AG08395 (cell line): ENCODE measurements at regions not wholly inside any gene's neighbourhood (a gene's known extent, or its start where the extent isn't known, plus 50 kb on each side); places are given as distances from the start of the nearest gene placed in this dataset.
"Not testable (repeated sequence)": the region's sequence is repeated elsewhere in the genome, so short reads cannot be mapped to it uniquely, and the experiment has no call there.

Source experiments
- DNase-seq: peaks from one replicate; pipeline ENCODE4 v3.0.0; 2012; ENCODE audit warnings: mixed read lengths, low spot score

DNA sequence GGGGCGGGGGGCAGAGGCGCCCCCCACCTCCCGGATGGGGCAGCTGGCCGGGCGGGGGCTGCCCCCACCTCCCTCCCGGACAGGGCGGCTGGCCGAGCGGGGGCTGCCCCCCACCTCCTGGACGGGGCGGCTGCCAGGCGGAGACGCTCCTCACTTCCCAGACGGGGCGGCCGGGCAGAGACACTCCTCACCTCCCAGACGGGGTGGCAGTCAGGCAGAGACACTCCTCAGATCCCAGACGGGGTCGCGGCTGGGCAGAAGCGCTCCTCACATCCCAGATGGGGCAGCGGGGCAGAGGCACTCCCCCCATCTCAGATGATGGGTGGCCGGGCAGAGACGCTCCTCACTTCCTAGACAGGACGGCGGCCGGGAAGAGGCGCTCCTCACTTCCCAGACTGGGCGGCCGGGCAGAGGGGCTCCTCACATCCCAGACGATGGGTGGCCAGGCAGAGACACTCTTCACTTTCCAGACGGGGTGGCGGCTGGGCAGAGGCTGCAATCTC, 240.1 kb downstream of the NPIPA7 start:
- DNase-seq, result not testable (repeated sequence)

DNA sequence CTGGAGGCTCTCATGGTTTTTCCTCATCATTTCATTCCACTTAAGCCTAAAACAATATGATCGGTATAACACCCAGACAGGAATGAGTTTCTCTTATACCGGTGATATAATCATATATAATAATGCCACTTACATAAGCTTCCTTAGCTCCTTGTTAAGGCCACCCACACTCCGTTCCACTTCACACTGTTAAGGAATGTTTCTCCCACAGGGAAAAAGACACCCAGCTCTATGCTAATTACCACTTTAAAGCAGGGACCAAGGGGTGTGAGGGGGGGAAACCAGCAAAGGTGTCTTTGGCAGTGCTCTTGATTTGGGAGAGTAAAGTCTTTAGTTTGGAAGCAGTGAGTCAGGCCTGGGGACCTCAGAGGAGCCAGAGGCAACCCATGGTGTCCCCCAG, 245.4 kb downstream of the NPIPA7 start:
- not testable (repeated sequence) for DNase-seq

DNA sequence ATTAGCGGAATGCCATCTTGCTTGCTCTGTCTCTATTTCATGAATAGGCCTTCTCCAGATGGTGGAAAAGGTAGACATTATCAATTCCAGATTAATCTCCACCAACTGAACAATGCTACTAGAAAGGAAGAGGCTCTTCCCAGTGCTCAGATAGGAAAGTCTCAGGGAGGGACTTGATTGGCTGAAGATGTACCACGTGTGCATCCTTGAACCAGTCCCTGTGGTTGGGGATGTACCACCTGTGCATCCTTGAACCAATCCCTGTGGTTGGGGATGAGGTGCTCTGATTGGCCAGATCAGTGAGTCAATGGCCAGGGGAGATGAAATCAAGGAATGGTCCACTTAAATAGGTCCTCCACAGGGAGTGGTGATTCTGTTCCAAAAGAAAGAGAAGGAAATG, 246.2 kb downstream of the NPIPA7 start:
- not testable (repeated sequence) for DNase-seq

DNA sequence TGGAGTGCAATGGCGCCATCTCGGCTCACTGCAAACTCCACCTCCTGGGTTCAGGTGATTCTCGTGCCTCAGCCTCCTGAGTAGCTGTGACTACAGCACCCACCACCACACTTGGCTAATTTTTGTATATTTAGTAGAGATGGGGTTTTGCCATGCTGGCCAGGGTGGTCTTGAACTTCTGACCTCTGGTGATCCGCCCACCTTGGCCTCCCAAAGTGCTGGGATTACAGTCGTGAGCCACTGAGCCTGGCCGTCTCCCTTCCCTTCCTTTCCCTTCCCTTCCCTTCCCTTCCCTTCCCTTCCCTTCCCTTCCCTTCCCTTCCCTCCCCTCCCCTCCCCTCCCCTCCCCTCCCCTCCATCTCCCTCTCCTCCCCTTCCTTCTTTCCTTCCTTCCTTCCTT, 248.9 kb downstream of the NPIPA7 start:
- DNase-seq, result not testable (repeated sequence)

DNA sequence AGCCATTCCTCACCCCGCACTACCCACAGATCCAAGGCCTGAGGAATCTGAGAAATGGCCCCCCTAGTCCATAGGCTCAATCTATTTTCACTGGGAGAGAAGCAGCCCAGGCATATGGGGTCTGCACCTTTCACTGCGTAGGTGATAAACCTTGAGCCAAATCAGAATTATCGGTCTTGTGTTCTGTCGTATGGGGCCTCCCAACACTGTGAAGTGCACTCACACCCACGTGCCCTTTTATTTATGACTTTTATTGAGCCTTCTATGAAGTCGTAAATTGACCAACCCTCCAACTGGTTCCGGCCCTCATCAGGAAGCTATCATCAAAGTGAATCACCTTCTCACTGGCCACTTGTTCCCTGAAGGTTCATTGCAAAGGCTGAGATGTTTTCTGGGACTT, 259.3 kb downstream of the NPIPA7 start:
- DNase-seq, result not testable (repeated sequence)

DNA sequence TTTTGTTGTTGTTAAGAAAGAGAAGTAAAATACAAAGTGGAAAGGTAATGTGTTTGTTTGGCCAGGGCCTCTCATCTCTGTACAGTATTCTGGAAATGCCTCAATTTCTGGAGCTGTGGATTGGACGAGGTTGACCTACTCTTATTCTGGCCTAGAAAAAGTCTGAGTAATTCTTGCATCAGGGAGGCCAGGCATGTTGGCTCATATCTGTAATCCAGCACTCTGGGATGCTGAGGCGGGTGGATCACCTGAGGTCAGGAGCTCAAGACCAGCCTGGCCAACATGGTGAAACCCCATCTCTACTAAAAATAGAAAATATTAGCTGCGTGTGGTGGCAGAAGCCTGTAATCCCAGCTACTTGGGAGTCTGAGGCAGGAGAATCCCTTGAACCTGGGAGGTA, 259.8 kb downstream of the NPIPA7 start:
- not testable (repeated sequence) for DNase-seq

DNA sequence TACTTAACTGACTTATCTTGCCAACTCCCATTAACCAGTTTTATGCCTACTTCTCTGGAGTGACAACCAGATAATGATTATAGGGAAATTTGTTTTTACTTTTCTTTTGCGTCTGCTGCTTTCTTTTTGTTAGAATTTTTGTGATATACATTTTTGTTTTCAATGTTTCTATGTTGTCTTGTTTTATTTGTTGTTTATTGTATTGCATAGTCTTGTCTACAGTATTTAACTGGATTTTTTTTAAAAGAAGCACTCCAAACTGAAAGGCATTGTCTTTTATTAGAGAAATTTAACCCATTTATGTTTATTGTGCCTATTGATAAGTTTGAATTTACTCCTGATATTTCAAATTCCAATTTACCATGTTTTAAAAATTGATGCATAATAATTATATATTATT, 264.9 kb downstream of the NPIPA7 start:
- DNase-seq, result not testable (repeated sequence)

DNA sequence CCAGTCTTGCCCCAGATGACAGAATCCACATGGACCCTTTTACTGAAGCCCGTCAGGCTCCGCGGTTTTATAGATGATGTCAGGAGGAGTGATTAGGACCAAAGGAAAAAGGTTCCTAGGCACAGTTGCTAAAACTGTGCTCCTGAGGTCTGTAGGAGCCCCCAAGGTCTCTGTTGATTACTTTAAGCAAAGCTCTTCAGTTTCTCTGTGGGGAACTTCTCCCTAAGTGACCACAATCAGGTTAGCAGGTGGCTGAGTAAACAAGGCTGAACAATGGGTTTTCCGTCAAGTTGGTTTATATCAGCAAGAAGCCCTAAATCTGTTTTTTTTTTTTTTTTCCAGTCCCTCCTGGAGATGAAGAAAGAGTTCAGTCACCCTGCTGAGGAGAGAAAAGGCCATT, 269.1 kb downstream of the NPIPA7 start:
- not testable (repeated sequence) for DNase-seq

DNA sequence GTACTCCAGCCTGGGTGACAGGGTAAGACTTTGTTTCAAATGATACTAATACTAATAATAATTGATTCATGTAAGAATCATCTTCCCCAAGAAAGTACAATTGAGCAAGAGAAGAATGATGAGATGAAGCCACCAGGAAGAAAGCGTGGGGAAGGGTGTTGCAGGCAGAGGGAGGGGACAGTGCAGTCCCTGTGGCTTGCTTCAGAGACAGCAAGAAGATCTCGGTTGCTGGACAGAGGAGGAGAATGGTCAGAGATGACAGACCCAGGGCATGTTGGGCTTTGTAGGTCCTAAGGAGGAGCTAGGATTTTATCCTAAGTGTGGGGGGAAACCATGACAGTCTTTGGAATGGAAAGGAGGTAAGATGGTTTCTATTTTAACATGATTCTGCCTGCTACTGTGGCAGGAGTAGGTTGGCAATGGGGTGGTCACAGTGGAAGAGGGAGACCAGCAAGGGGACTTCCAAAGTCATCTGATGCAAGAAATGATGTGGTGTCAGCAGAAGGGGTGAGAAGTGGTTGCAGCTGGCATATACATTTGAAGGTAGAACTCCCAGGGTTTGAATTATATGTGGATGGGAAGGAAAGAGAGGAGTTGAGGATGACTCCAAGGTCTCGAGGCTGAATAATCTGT, 293.4 kb downstream of the NPIPA7 start:
- DNase-seq, result not testable (repeated sequence)

DNA sequence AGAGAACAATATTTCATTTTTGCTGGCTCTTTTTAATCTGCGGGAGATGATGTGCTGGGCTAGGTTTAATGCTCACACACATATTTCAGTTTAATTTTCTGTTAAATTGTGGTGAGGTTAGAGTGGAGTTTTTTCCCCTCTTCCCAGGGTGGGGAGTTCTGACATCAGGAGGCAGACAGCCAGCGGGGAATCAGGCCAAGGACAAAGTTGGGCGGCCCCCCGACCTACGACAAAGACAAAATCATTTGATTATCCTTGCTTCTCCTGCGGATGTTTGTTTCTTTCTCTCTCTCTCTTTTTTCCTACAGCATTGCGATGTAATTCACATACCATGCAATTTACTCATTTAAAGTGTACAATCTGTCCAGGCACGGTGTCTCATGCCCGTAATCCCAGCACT, 295.9 kb downstream of the NPIPA7 start:
- not testable (repeated sequence) for DNase-seq

DNA sequence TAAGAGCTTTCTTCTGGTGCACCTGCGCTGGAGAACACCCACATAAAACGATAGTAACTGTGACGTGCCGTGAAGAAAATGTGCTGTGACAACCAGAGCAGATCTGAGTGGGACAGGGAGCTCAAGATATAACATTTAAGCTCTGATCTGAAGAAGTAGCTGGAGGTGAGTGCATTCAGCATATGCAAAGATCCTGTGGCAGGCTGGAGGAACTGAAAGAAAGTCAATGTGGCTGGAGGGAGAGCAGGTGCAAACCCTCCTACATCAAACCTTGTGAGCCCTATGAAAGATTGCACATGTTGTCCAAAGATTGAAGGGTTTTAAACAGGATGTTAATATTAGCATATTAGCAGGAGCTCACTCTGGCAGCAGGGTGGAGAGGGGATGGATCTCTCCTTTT, 342.9 kb downstream of the NPIPA7 start:
- not testable (repeated sequence) for DNase-seq

DNA sequence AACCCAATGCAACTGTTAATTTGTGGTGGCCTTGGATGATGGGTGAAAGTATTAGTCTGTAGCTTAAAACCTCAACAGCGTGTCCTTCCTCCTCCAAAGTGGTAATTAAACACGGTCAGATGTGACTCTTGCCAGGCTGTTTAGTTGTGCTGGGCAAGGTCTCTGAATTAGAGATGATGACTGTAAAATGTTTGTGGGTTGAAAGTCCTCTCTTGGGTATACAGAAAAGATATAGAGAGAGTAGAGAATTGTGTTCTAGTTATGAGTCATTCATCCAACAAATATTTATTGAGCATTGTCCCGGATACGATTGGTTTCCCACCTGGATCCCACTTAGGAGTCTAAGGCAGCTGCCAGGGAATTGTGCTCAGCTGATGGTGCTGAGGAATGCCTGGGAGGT, 343.7 kb downstream of the NPIPA7 start:
- not testable (repeated sequence) for DNase-seq

DNA sequence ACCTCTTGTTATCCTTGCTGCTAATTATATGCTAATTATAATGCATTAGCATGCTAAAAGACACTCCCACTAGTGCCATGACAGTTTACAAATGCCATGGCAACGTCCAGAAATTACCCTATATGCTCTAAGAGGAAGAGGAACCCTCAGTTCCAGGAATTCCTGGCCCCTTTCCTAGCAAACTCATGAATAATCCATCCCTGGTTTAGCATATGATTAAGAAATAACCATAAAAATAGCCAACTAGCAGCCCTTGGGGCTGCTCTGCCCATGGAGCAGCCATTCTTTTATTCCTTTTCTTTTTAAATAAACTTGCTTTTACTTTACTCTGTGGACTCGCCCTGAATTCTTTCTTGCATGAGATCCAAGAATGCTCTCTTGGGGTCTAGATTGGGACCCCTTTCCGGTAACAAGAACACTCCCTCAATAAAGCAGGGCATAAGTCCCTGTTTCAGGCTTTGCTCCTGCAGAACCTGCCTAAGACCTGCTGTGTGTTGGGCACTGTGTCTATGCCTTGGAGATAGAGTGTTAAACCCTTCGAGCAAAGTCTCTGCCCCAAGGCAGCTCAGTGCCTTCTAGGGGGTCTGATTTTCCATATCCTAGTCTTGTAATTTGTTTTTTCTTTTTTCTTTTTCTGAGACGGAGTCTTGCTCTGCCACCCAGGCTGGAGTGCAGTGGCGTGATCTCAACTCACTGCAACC, 345.0 kb downstream of the NPIPA7 start:
- not testable (repeated sequence) for DNase-seq

DNA sequence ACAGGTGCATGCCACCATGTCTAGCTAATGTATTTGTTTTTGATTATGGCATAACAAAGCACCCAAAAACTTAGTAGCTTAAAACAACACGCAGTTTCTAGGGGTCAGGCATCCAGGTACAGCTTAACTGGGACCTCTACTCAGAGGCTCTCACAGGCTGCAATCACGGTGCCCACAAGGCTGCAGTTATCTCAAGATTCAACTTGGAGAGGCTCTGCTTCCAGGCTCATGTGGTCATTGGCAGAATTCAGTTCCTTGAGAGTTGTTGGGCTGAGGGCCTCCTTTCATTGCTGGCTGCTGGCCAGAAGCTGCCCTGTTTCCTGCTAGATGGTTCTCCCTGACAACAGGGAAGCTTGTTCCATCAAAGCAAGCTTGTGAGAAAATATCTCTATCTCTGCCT, 348.1 kb downstream of the NPIPA7 start:
- DNase-seq, result not testable (repeated sequence)

DNA sequence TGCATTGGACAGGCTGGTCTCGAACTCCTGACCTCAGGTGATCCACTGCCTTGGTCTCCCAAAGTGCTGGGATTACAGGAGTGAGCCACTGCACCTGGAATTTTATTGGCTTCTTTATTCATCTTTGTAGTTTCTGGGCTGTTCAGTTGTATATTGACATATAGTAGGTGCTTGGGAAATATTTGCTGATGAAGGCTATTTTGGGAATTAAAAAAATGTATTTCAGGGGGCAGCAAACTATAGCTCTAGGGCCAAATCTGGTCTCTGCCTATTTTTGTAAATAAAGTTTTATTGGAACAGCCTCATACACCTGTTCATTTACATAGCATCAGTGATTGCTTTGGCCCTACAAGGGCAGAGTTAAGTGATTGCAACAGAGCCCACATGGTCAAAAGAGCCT, 363.6 kb downstream of the NPIPA7 start:
- DNase-seq, result not testable (repeated sequence)

DNA sequence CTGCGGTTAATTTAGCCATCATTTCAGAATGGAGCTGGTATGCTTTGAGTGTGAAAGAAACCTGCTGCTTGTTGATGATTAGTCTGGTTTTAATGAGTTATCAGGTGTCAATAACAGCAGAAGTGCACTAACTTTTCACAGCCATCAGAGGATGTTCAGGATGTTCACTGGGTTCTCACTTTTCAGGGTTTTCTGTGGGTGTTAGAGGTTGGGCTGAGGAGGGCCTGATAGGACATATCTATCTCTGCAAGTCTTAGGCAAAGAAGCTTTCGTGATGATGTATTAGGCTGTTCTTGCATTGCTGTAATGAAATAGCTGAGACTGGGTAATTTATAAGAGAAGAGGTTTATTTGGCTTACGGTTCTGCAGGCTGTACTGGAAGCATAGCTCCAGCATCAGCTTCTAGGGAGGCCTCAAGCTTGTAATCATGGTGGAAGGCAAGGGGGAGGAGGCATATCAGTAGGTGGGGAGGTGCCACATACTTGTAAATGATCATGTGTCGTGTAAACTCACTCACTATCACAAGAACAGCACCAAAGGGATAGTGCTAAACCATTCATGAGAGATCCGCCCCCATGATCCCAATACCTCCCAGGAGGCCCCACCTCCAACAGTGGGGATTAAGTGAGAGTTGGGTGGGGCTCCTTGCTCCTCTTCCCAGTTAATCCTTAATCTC, 376.2 kb downstream of the NPIPA7 start:
- not testable (repeated sequence) for DNase-seq

DNA sequence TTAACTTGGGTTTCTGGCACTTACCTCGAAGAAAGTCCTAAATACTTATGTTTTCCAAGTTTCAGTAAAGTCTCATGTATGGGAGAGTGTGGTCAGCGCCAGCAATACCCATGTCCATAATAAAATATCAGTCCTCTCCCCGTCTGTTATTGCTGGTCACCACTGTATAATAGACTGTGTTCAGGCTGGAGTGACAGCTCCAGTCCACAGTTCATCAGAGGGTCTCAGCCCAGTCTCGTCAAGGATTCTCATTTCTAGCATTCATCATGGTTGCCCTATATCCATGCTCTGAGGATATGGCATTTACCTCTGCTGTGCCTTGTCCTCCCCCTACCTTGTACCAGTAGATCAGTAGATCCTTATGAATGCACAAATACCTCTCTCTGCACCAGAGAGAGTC, 384.5 kb downstream of the NPIPA7 start:
- DNase-seq, result no peak

DNA sequence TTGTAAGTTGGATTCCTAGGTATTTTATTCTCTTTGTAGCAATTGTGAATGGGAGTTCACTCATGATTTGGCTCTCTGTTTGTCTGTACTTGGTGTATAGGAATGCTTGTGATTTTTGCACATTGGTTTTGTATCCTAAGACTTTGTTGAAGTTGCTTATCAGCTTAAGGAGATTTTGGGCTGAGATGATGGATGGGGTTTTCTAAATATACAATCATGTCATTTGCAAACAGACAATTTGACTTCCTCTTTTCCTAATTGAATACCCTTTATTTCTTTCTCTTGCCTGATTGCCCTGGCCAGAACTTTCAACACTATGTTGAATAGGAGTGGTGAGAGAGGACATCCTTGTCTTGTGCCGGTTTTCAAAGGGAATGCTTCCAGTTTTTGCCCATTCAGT, 391.8 kb downstream of the NPIPA7 start:
- not testable (repeated sequence) for DNase-seq

DNA sequence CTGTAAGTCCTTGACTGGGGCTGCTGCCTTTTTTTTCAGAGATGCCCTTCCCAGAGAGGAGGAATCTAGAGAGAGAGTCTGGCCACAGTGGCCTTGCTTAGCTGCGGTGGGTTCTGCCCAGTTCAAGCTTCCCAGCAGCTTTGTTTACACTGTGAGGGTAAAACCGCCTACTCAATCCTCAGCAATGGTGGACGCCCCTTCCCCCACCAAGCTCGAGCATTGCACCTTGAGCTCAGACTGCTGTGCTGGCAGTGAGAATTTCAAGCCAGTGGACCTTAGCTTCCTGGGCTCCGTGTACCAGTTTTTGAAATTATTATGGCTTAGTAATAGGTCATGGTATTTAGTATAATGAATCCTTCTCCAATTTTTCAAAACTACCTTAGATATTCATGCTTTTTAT, 395.4 kb downstream of the NPIPA7 start:
- no peak for DNase-seq

DNA sequence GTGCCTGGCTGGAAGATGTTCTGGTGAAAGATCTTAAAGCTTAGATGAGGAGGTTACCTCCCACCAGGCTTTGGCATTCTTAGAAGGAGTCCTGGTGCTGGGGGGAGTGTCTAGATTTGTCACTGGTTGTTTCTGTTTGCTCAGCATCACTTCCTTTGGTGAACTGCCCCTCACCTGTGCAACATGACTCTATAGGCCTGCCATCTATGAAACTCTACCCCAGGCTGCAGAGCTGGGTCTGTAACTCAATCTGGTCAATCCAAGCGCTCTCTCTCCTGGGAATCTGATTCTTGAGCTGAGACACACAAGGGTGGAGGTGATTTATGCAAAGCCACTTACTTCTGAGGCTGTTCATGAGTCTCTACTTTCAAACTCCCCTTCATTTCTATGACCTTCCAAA, 399.4 kb downstream of the NPIPA7 start:
- no peak for DNase-seq

DNA sequence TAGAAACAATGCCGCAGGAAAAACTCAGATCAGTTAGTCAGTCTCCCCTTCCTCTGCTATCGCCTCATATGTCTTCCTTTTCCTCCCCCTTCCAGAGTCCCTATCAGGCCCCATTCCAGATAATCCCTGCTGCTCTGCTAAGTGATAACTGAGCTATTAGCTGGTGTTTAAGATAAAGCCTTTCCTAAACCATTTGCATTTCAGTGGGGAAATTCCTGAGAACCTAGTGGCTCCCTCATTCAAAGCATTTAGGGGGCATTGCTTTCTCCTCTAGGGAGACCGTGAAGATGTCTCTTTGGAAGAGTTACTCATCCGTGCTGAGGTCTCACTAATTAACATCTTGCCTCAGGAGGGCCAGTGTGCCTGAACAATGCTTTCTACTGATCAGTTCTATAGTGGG, 401.6 kb downstream of the NPIPA7 start:
- no peak for DNase-seq

DNA sequence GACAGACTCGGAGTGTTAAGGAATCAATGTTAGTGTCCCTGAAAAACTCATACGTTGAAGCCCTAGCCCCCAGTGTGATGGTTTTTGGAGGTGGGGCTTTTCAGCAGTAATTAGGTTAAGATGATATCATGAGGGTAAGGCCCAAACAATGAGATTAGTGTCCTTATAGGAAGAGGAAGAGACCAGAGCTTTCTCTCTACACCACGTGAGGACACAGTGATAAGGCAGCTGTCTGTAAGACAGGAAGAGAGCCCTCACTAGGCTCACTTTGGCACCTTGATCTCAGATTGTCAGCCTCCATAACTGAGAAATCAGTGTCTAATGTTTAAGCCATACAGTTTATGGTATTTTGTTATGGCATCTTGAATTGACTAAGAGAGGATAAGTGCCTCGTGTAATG, 403.2 kb downstream of the NPIPA7 start:
- no peak for DNase-seq

DNA sequence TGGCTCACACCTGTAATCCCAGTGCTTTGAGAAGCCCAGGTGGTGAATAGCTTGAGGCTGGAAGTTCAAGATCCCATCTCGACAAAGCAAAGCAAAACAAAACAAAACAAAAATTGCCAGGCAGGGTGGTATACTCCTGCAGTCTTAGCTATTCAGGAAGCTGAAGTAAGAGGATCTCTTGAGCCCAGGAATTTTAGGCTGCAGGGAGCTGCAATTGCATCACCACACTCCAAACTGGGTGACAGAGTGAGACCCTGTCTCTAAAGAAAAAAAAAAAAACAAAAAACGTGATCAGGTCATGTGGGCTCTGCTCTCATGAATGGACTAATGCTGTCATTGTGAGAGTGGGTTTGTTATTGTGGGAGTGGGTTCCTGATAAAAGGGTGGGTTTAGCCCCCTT, 409.1 kb downstream of the NPIPA7 start:
- no peak for DNase-seq
